Mesendoderm (in vitro differentiated cells): ENCODE measurements at regions not wholly inside any gene's neighbourhood (a gene's known extent, or its start where the extent isn't known, plus 50 kb on each side); places are given as distances from the start of the nearest gene placed in this dataset.
A peak's percentile ranks its signal among the peaks of the same experiment; 100 is the strongest.

Experiments
- DNase-seq: peaks from one replicate; pipeline ENCODE4 v3.0.0; 2013
- H2AK5ac ChIP-seq: 2 replicates; pipeline ENCODE4 v1.6.1; 2013; ENCODE audit warnings: low read length, inconsistent platforms
- H2BK120ac ChIP-seq: 2 replicates; pipeline ENCODE4 v1.6.1; 2013; ENCODE audit warnings: low read depth, mild to moderate bottlenecking, low read length, moderate library complexity, mixed read lengths
- H2BK15ac ChIP-seq: replicated peaks from 2 replicates; pipeline ENCODE4 v1.6.1; 2013; ENCODE audit warnings: low read depth, mild to moderate bottlenecking, moderate library complexity
- H2BK5ac ChIP-seq: 2 replicates; pipeline ENCODE4 v1.6.1; 2013; ENCODE audit warnings: low read length, inconsistent platforms
- H3K18ac ChIP-seq: 2 replicates; pipeline ENCODE4 v1.6.1; 2013; ENCODE audit warnings: mild to moderate bottlenecking, low read length, mixed read lengths
- H3K23ac ChIP-seq: one replicate; pipeline ENCODE4 v1.6.1; 2013; ENCODE audit warnings: low read length
- H3K27ac ChIP-seq: 2 replicates; pipeline ENCODE4 v1.5.1; 2013; ENCODE audit warnings: low read depth, mild to moderate bottlenecking, inconsistent platforms, low read length, moderate library complexity
- H3K27me3 ChIP-seq: 2 replicates; pipeline ENCODE4 v1.6.1; 2013; ENCODE audit warnings: low read length, control low read depth, mild to moderate bottlenecking, inconsistent platforms; ENCODE audit not compliant: insufficient read depth, poor library complexity
- H3K36me3 ChIP-seq: 2 replicates; pipeline ENCODE4 v1.6.1; 2013; ENCODE audit warnings: low read length, inconsistent platforms; ENCODE audit not compliant: control insufficient read depth, insufficient read depth
- H3K4ac ChIP-seq: one replicate; pipeline ENCODE4 v1.6.1; 2013; ENCODE audit warnings: low read depth, mild to moderate bottlenecking, low read length, moderate library complexity
- H3K4me1 ChIP-seq: 2 replicates; pipeline ENCODE4 v1.6.1; 2013; ENCODE audit warnings: low read depth, low read length, inconsistent platforms; ENCODE audit not compliant: control insufficient read depth
- H3K4me2 ChIP-seq: 2 replicates; pipeline ENCODE4 v1.6.1; 2013; ENCODE audit warnings: low read length
- H3K4me3 ChIP-seq: 2 replicates; pipeline ENCODE4 v1.5.1; 2013; ENCODE audit warnings: mild to moderate bottlenecking, low read length
- H3K56ac ChIP-seq: one replicate; pipeline ENCODE4 v1.6.1; 2013; ENCODE audit warnings: low read length
- H3K79me1 ChIP-seq: 2 replicates; pipeline ENCODE4 v1.6.1; 2013; ENCODE audit warnings: low read length, inconsistent platforms
- H3K79me2 ChIP-seq: 2 replicates; pipeline ENCODE4 v1.6.1; 2013; ENCODE audit warnings: mild to moderate bottlenecking, low read length; ENCODE audit not compliant: control insufficient read depth, insufficient read depth
- H3K9ac ChIP-seq: 2 replicates; pipeline ENCODE4 v1.6.1; 2013; ENCODE audit warnings: low read length, inconsistent platforms
- H4K5ac ChIP-seq: one replicate; pipeline ENCODE4 v1.6.1; 2013; ENCODE audit warnings: low read length
- H4K8ac ChIP-seq: one replicate; pipeline ENCODE4 v1.6.1; 2013; ENCODE audit warnings: low read depth, mild to moderate bottlenecking, control low read depth, low read length, moderate library complexity
- WGBS: extraction: QIAGEN DNeasy Blood & Tissue Kit; methylation state at CpG from one replicate; pipeline ENCODE4 v1.1.7; 2013; ENCODE audit warnings: low lambda C conversion rate, missing lambda C conversion rate; ENCODE audit not compliant: insufficient coverage; ENCODE audit errors: extremely low coverage; 5-methylcytosine and 5-hydroxymethylcytosine counted together

GRCh38 chr3:19012846-19013245, 135.5 kb upstream of the KCNH8 start:
- H3K79me1 ChIP-seq, result no peaks in the 10 kb centered on the region
- no peak overlapping the region for H4K8ac ChIP-seq
- no peak overlapping the region for H3K18ac ChIP-seq
- H3K23ac ChIP-seq, result no peak overlapping the region
- H2BK5ac ChIP-seq, result no peak overlapping the region
- H3K4me2 ChIP-seq, result no peak overlapping the region
- no peak overlapping the region for H3K4ac ChIP-seq
- no peak overlapping the region for H4K5ac ChIP-seq
- no peak overlapping the region for H2BK15ac ChIP-seq
- no peaks in the 10 kb centered on the region for H3K27me3 ChIP-seq
- WGBS, result no CpG with 5 or more reads among the region's 3 CpGs
- no peaks in the 10 kb centered on the region for H3K36me3 ChIP-seq
- no peaks in the 10 kb centered on the region for H3K79me2 ChIP-seq
- no peak overlapping the region for H3K4me3 ChIP-seq
- no peak overlapping the region for H3K27ac ChIP-seq
- no peak overlapping the region for H2BK120ac ChIP-seq
- H3K9ac ChIP-seq, result no peak overlapping the region
- peaks cover 2% of the 10 kb centered on the region for H3K4me1 ChIP-seq
- no peak for DNase-seq
- H3K56ac ChIP-seq, result no peak overlapping the region
- H2AK5ac ChIP-seq, result no peak overlapping the region

- Histone ChIP-seq H3K27me3 (no peaks in the 10 kb centered on the region), H3K18ac (no peak overlapping the region), H3K56ac (no peak overlapping the region), H3K4me3 (no peak overlapping the region), H3K4me2 (no peak overlapping the region), H4K5ac (no peak overlapping the region), H2BK5ac (no peak overlapping the region), H2AK5ac (no peak overlapping the region), H2BK120ac (no peak overlapping the region), H3K79me1 (no peaks in the 10 kb centered on the region), H3K9ac (no peak overlapping the region), H3K4ac (no peak overlapping the region), H3K4me1 (no peaks in the 10 kb centered on the region), H3K36me3 (no peaks in the 10 kb centered on the region), H3K23ac (no peak overlapping the region), H3K79me2 (no peaks in the 10 kb centered on the region), H4K8ac (no peak overlapping the region), H2BK15ac (no peak overlapping the region), H3K27ac (no peak overlapping the region)
- WGBS, result no CpG with 5 or more reads among the region's 1 CpG
- no peak for DNase-seq
These were observed 145.7 kb upstream of the KCNH8 start for GRCh38 chr3:19002606-19003005.

- H3K36me3 ChIP-seq, result no peaks in the 10 kb centered on the region
- no peak overlapping the region for H3K56ac ChIP-seq
- H3K4me1 ChIP-seq, result no peaks in the 10 kb centered on the region
- no peak overlapping the region for H3K27ac ChIP-seq
- H3K79me2 ChIP-seq, result no peaks in the 10 kb centered on the region
- H4K5ac ChIP-seq, result no peak overlapping the region
- no peak overlapping the region for H2BK120ac ChIP-seq
- no peak overlapping the region for H3K4me3 ChIP-seq
- no peak overlapping the region for H2BK15ac ChIP-seq
- no peak overlapping the region for H3K18ac ChIP-seq
- no peak overlapping the region for H2AK5ac ChIP-seq
- H2BK5ac ChIP-seq, result no peak overlapping the region
- H3K79me1 ChIP-seq, result no peaks in the 10 kb centered on the region
- no peak overlapping the region for H3K4me2 ChIP-seq
- no peaks in the 10 kb centered on the region for H3K27me3 ChIP-seq
- no peak overlapping the region for H3K4ac ChIP-seq
- H3K9ac ChIP-seq, result no peak overlapping the region
- no CpG with 5 or more reads among the region's 4 CpGs for WGBS
- DNase-seq, result no peak
- H4K8ac ChIP-seq, result no peak overlapping the region
- H3K23ac ChIP-seq, result no peak overlapping the region
These were observed 150.2 kb upstream of the KCNH8 start for GRCh38 chr3:18998069-18998468.

GRCh38 chr3:18992709-18993108, 155.6 kb upstream of the KCNH8 start:
- H3K27me3 ChIP-seq, result no peaks in the 10 kb centered on the region
- no peaks in the 10 kb centered on the region for H3K79me1 ChIP-seq
- H4K8ac ChIP-seq, result no peak overlapping the region
- H3K4me3 ChIP-seq, result no peak overlapping the region
- H3K4ac ChIP-seq, result no peak overlapping the region
- H2BK120ac ChIP-seq, result no peak overlapping the region
- no peak overlapping the region for H3K56ac ChIP-seq
- no peaks in the 10 kb centered on the region for H3K79me2 ChIP-seq
- no CpG with 5 or more reads among the region's 1 CpG for WGBS
- no peak overlapping the region for H2BK15ac ChIP-seq
- no peak overlapping the region for H4K5ac ChIP-seq
- no peak overlapping the region for H3K4me2 ChIP-seq
- H2BK5ac ChIP-seq, result no peak overlapping the region
- DNase-seq, result no peak
- no peak overlapping the region for H3K23ac ChIP-seq
- no peaks in the 10 kb centered on the region for H3K36me3 ChIP-seq
- no peak overlapping the region for H3K9ac ChIP-seq
- H3K4me1 ChIP-seq, result no peaks in the 10 kb centered on the region
- no peak overlapping the region for H3K27ac ChIP-seq
- no peak overlapping the region for H3K18ac ChIP-seq
- no peak overlapping the region for H2AK5ac ChIP-seq

- Histone ChIP-seq H2BK5ac (no peak overlapping the region), H2AK5ac (no peak overlapping the region), H3K56ac (no peak overlapping the region), H2BK15ac (no peak overlapping the region), H3K4me2 (no peak overlapping the region), H3K9ac (no peak overlapping the region), H3K18ac (no peak overlapping the region), H3K79me1 (no peaks in the 10 kb centered on the region), H3K27ac (no peak overlapping the region), H4K5ac (no peak overlapping the region), H3K4me3 (no peak overlapping the region), H3K4ac (no peak overlapping the region), H3K36me3 (no peaks in the 10 kb centered on the region), H3K27me3 (no peaks in the 10 kb centered on the region), H2BK120ac (no peak overlapping the region), H3K4me1 (no peaks in the 10 kb centered on the region), H3K79me2 (no peaks in the 10 kb centered on the region), H4K8ac (no peak overlapping the region), H3K23ac (no peak overlapping the region)
- WGBS, result no CpG with 5 or more reads among the region's 7 CpGs
- DNase-seq, result no peak
These were observed 159.0 kb upstream of the KCNH8 start for GRCh38 chr3:18989237-18989795.

- Histone ChIP-seq H2AK5ac (no peak overlapping the region), H2BK5ac (no peak overlapping the region), H3K27ac (no peak overlapping the region), H3K27me3 (no peaks in the 10 kb centered on the region), H3K9ac (no peak overlapping the region), H4K8ac (no peak overlapping the region), H2BK15ac (no peak overlapping the region), H3K18ac (no peak overlapping the region), H3K4me3 (no peak overlapping the region), H3K23ac (no peak overlapping the region), H3K79me2 (no peaks in the 10 kb centered on the region), H3K4ac (no peak overlapping the region), H3K56ac (no peak overlapping the region), H2BK120ac (no peak overlapping the region), H3K36me3 (no peaks in the 10 kb centered on the region), H3K4me1 (no peaks in the 10 kb centered on the region), H4K5ac (no peak overlapping the region), H3K4me2 (no peak overlapping the region), H3K79me1 (no peaks in the 10 kb centered on the region)
- peak; percentile 65 for DNase-seq
- WGBS, result no CpG with 5 or more reads among the region's 4 CpGs
These were observed 159.6 kb upstream of the KCNH8 start for GRCh38 chr3:18988614-18989229.
